ENCODE measurements at regions not wholly inside any gene's neighbourhood (a gene's known extent, or its start where the extent isn't known, plus 50 kb on each side); places are given as distances from the start of the nearest gene placed in this dataset.

GRCh38 chr11:122304973-122305372 lies 189.0 kb upstream of the BLID start:
- in situ Hi-C loops (cut with MboI): no loop called here
- CTCF ChIA-PET (ENCODE audit: low intra/inter-chr PET ratio): no interaction called here
- no peak for TF ChIP-seq CEBPG (CRISPR knock-in tag; IDR thresholded peaks at IDR 0.05)
- no peak for TF ChIP-seq CEBPG (tag; conservative IDR thresholded peaks at IDR 0.05 in 1 of 2, IDR thresholded peaks at IDR 0.05 in 1 of 2)
- TF ChIP-seq ZNF316 (IDR thresholded peaks at IDR 0.05): no peak
- no peak for TF ChIP-seq PURB (CRISPR knock-in tag; IDR thresholded peaks at IDR 0.05; ENCODE audit: low read depth)
- TF ChIP-seq NR1H2 (CRISPR knock-in tag; IDR thresholded peaks at IDR 0.05): no peak
- no peak for TF ChIP-seq NCOA1 (IDR thresholded peaks at IDR 0.05; ENCODE audit: low read depth)
- TF ChIP-seq FOXJ3 (CRISPR knock-in tag; IDR thresholded peaks at IDR 0.05): no peak
- TF ChIP-seq SMAD2 (IDR thresholded peaks at IDR 0.05; ENCODE audit: low read depth, low read length): no peak
- DNase-seq (ENCODE audit: extremely low read depth in 1 of 4, low spot score in 3 of 4) (no peak), FAIRE-seq (no peak), ATAC-seq (no peak)
- no peak overlapping the region for H3K9ac ChIP-seq (ENCODE audit: insufficient read depth in 1 of 2, low read depth in 2 of 2, low read length in 2 of 2)
- intact Hi-C loops (cut with micrococcal nuclease): no loop called here
- POLR2A ChIA-PET: interaction anchor here (0.6 kb wide), 1 partner anchor 169 kb away, joined by 3 read pairs; no protein-coding TSS in a partner anchor
- H3K4me1 ChIP-seq (replicated peaks in 1 of 2; ENCODE audit: control insufficient read depth in 2 of 2, insufficient read depth in 2 of 2, low read length in 2 of 2): no peaks in the 10 kb centered on the region
- H3K4me3 ChIP-seq: no peak overlapping the region
- no peaks in the 10 kb centered on the region for H3K9me1 ChIP-seq (ENCODE audit: control insufficient read depth, insufficient read depth, low read length)
- WGBS (ENCODE audit: insufficient coverage, low coverage, missing lambda C conversion rate): 0% methylated on average over 1 of the region's 1 CpG
- H3K27me3 ChIP-seq (ENCODE audit: control insufficient read depth in 2 of 2, insufficient read depth in 2 of 2, low read length in 2 of 2): no peaks in the 10 kb centered on the region
- H3K79me2 ChIP-seq (ENCODE audit: control insufficient read depth, insufficient read depth, low read length): no peaks in the 10 kb centered on the region
- no peak overlapping the region for H3K27ac ChIP-seq (ENCODE audit: extremely low read depth, low read depth, low read length)
- no peak overlapping the region for H2AFZ ChIP-seq (ENCODE audit: low read depth, low read length)
- H3K36me3 ChIP-seq (ENCODE audit: control insufficient read depth, insufficient read depth, low read length): no peaks in the 10 kb centered on the region
- no peak overlapping the region for H3K4me2 ChIP-seq (ENCODE audit: insufficient read depth, low read length)
- H4K20me1 ChIP-seq (replicated peaks; ENCODE audit: control insufficient read depth, insufficient read depth, low read length): no peaks in the 10 kb centered on the region
- no TSS peak for BruUV-seq (replicated peaks)
- H3K9me3 ChIP-seq (replicated peaks; ENCODE audit: control insufficient read depth, insufficient read depth, low read depth, low read length): no peaks in the 10 kb centered on the region

GRCh38 chr11:122304306-122304705 lies 188.3 kb upstream of the BLID start:
- Histone ChIP-seq H3K27ac (ENCODE audit: extremely low read depth, low read depth, low read length) (no peak overlapping the region), H3K4me2 (ENCODE audit: insufficient read depth, low read length) (no peak overlapping the region), H3K36me3 (ENCODE audit: control insufficient read depth, insufficient read depth, low read length) (no peaks in the 10 kb centered on the region), H2AFZ (ENCODE audit: low read depth, low read length) (no peak overlapping the region), H4K20me1 (replicated peaks; ENCODE audit: control insufficient read depth, insufficient read depth, low read length) (no peaks in the 10 kb centered on the region), H3K9me1 (ENCODE audit: control insufficient read depth, insufficient read depth, low read length) (no peaks in the 10 kb centered on the region), H3K4me3 (no peak overlapping the region), H3K4me1 (replicated peaks in 1 of 2; ENCODE audit: control insufficient read depth in 2 of 2, insufficient read depth in 2 of 2, low read length in 2 of 2) (no peaks in the 10 kb centered on the region), H3K27me3 (ENCODE audit: control insufficient read depth in 2 of 2, insufficient read depth in 2 of 2, low read length in 2 of 2) (no peaks in the 10 kb centered on the region), H3K9ac (ENCODE audit: insufficient read depth in 1 of 2, low read depth in 2 of 2, low read length in 2 of 2) (no peak overlapping the region), H3K9me3 (replicated peaks; ENCODE audit: control insufficient read depth, insufficient read depth, low read depth, low read length) (no peaks in the 10 kb centered on the region), H3K79me2 (ENCODE audit: control insufficient read depth, insufficient read depth, low read length) (no peaks in the 10 kb centered on the region)
- CTCF ChIA-PET (ENCODE audit: low intra/inter-chr PET ratio): no interaction called here
- DNase-seq (ENCODE audit: extremely low read depth in 1 of 4, low spot score in 3 of 4) (no peak), FAIRE-seq (no peak), ATAC-seq (no peak)
- intact Hi-C loops (cut with micrococcal nuclease) (no loop called here), in situ Hi-C loops (cut with MboI) (no loop called here)
- BruUV-seq (replicated peaks): no TSS peak
- TF ChIP-seq NUFIP1 (IDR thresholded peaks at IDR 0.05; ENCODE audit: partially characterized antibody) (no peak), PKNOX1 (IDR thresholded peaks at IDR 0.05) (no peak), PHF20 (IDR thresholded peaks at IDR 0.05; ENCODE audit: partially characterized antibody) (no peak), KLF1 (tag; IDR thresholded peaks at IDR 0.05) (no peak), RAD21 (CRISPR knock-in tag; conservative IDR thresholded peaks at IDR 0.05 in 1 of 2, IDR thresholded peaks at IDR 0.05 in 1 of 2) (no peak), HDAC8 (tag; IDR thresholded peaks at IDR 0.05) (no peak)
- TF ChIP-seq, protein P1, sequence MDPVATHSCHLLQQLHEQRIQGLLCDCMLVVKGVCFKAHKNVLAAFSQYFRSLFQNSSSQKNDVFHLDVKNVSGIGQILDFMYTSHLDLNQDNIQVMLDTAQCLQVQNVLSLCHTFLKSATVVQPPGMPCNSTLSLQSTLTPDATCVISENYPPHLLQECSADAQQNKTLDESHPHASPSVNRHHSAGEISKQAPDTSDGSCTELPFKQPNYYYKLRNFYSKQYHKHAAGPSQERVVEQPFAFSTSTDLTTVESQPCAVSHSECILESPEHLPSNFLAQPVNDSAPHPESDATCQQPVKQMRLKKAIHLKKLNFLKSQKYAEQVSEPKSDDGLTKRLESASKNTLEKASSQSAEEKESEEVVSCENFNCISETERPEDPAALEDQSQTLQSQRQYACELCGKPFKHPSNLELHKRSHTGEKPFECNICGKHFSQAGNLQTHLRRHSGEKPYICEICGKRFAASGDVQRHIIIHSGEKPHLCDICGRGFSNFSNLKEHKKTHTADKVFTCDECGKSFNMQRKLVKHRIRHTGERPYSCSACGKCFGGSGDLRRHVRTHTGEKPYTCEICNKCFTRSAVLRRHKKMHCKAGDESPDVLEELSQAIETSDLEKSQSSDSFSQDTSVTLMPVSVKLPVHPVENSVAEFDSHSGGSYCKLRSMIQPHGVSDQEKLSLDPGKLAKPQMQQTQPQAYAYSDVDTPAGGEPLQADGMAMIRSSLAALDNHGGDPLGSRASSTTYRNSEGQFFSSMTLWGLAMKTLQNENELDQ (CRISPR knock-in tag; IDR thresholded peaks at IDR 0.05; ENCODE audit: borderline replicate concordance): no peak
- POLR2A ChIA-PET: no interaction called here
- 0% methylated on average over 2 of the region's 2 CpGs for WGBS (ENCODE audit: insufficient coverage, low coverage, missing lambda C conversion rate)

Measured in K562 (cell line).